Liver (tissue), 8 donors: ENCODE measurements at regions not wholly inside any gene's neighbourhood (a gene's known extent, or its start where the extent isn't known, plus 50 kb on each side); places are given as distances from the start of the nearest gene placed in this dataset.

ENCODE experiments used
- DNase-seq: peaks from one replicate; pipeline ENCODE4 v3.0.0-alpha.2; 2017; ENCODE audit warnings: low spot score
- H3K27ac ChIP-seq, 2 donors: one replicate each; pipeline ENCODE4 v1.7.0; 2013; ENCODE audit warnings: inconsistent platforms in 2 of 2, low read length in 2 of 2, control low read depth in 1 of 2, low read depth in 1 of 2, mild to moderate bottlenecking in 1 of 2
- H3K27me3 ChIP-seq, 4 donors: one replicate each; pipeline versions ENCODE4 v1.6.1 to v1.7.0; 2013; ENCODE audit warnings: low read length in 3 of 4, inconsistent platforms in 1 of 4, mild to moderate bottlenecking in 1 of 4, moderate library complexity in 1 of 4; ENCODE audit not compliant: control insufficient read depth in 4 of 4, insufficient read depth in 4 of 4
- H3K36me3 ChIP-seq, 4 donors: one replicate each; pipeline versions ENCODE4 v1.6.1 to v1.7.0; 2013; ENCODE audit warnings: low read length in 3 of 4, mild to moderate bottlenecking in 3 of 4, low read depth in 1 of 4, moderate library complexity in 1 of 4; ENCODE audit not compliant: control insufficient read depth in 4 of 4, insufficient read depth in 3 of 4
- H3K4me1 ChIP-seq, 4 donors: one replicate each; pipeline versions ENCODE4 v1.6.1 to v1.7.0; 2013; ENCODE audit warnings: low read length in 3 of 4, mild to moderate bottlenecking in 3 of 4, moderate library complexity in 1 of 4; ENCODE audit not compliant: control insufficient read depth in 4 of 4, insufficient read depth in 4 of 4
- H3K4me3 ChIP-seq, 3 donors: one replicate each; pipeline versions ENCODE4 v1.6.1 to v1.7.0; 2013; ENCODE audit warnings: low read length in 3 of 3, control low read depth in 1 of 3, low read depth in 1 of 3, mild to moderate bottlenecking in 1 of 3
- H3K9ac ChIP-seq, 2 donors: one replicate each; pipeline ENCODE4 v1.7.0; 2013; ENCODE audit warnings: low read length in 2 of 2, mild to moderate bottlenecking in 2 of 2, moderate library complexity in 2 of 2, control low read depth in 1 of 2, low read depth in 1 of 2
- H3K9me3 ChIP-seq, 4 donors: one replicate each; pipeline versions ENCODE4 v1.6.1 to v1.7.0; 2013; ENCODE audit warnings: low read length in 3 of 4; ENCODE audit not compliant: control insufficient read depth in 4 of 4
- EGR1 ChIP-seq, 2 donors: IDR thresholded peaks; 2 replicates each; pipeline ENCODE4 v1.6.1; 2016 to 2018; ENCODE audit warnings: antibody characterized with exemption in 2 of 2, low read depth in 2 of 2
- FOXA1 ChIP-seq: IDR thresholded peaks from 2 replicates; pipeline ENCODE4 v1.6.1; 2016; ENCODE audit warnings: antibody characterized with exemption
- FOXA2 ChIP-seq: IDR thresholded peaks from 2 replicates; pipeline ENCODE4 v1.6.1; 2016; ENCODE audit warnings: antibody characterized with exemption
- GABPA ChIP-seq, 2 donors: IDR thresholded peaks in 1 of 2; conservative IDR thresholded peaks in 1 of 2; 2 replicates each; pipeline ENCODE4 v1.6.1; 2016; ENCODE audit warnings: antibody characterized with exemption in 2 of 2, mild to moderate bottlenecking in 1 of 2, moderate library complexity in 1 of 2
- HNF4A ChIP-seq, 2 donors: conservative IDR thresholded peaks; 2 replicates each; pipeline ENCODE4 v1.6.1; 2016; ENCODE audit warnings: antibody characterized with exemption in 2 of 2, mild to moderate bottlenecking in 2 of 2
- HNF4G ChIP-seq: IDR thresholded peaks from 2 replicates; pipeline ENCODE4 v1.6.1; 2016; ENCODE audit warnings: antibody characterized with exemption
- JUND ChIP-seq, 2 donors: IDR thresholded peaks; 2 replicates each; pipeline ENCODE4 v1.6.1; 2016; ENCODE audit warnings: antibody characterized with exemption in 2 of 2
- NR2F2 ChIP-seq: IDR thresholded peaks from 2 replicates; pipeline ENCODE4 v1.6.1; 2016; ENCODE audit warnings: antibody characterized with exemption
- RAD21 ChIP-seq, 2 donors: IDR thresholded peaks; 2 replicates each; pipeline ENCODE4 v1.6.1; 2016; ENCODE audit warnings: antibody characterized with exemption in 2 of 2, mild to moderate bottlenecking in 2 of 2
- RXRA ChIP-seq, 2 donors: IDR thresholded peaks; 2 replicates each; pipeline ENCODE4 v1.6.1; 2017 to 2018; ENCODE audit warnings: antibody characterized with exemption in 2 of 2, mild to moderate bottlenecking in 1 of 2
- SP1 ChIP-seq: IDR thresholded peaks from 2 replicates; pipeline ENCODE4 v1.6.1; 2018; ENCODE audit warnings: antibody characterized with exemption, mild to moderate bottlenecking
- YY1 ChIP-seq: IDR thresholded peaks from 2 replicates; pipeline ENCODE4 v1.6.1; 2016; ENCODE audit warnings: antibody characterized with exemption, mild to moderate bottlenecking
- WGBS: extraction: QIAGEN DNeasy Blood & Tissue Kit; methylation state at CpG from one replicate; pipeline ENCODE4 v1.1.7; 2013; 5-methylcytosine and 5-hydroxymethylcytosine counted together
- TF ChIP-seq, protein P1 (sequence below): IDR thresholded peaks from 2 replicates; pipeline ENCODE4 v1.6.1; 2016; ENCODE audit warnings: antibody characterized with exemption, mild to moderate bottlenecking
- TF ChIP-seq, protein P2 (sequence below): fragments of 150-350 bp; IDR thresholded peaks from 2 replicates; pipeline ENCODE4 v1.5.1; 2017; ENCODE audit warnings: improper control_type of control experiment, low read depth, low read length; ENCODE audit not compliant: missing input control
- TF ChIP-seq, protein P3 (sequence below): IDR thresholded peaks from 2 replicates; pipeline ENCODE4 v1.6.1; 2016; ENCODE audit warnings: antibody characterized with exemption
- TF ChIP-seq, protein P4 (sequence below): IDR thresholded peaks from 2 replicates; pipeline ENCODE4 v1.6.1; 2016; ENCODE audit warnings: antibody characterized with exemption
- TF ChIP-seq, protein P5 (sequence below): IDR thresholded peaks from 2 replicates; pipeline ENCODE4 v1.6.1; 2016; ENCODE audit warnings: antibody characterized with exemption
- donor health status: healthy.
- donor health status: healthy.
- donor health status: healthy.
- donor health status: healthy.
- donor health status: healthy.

DNA sequence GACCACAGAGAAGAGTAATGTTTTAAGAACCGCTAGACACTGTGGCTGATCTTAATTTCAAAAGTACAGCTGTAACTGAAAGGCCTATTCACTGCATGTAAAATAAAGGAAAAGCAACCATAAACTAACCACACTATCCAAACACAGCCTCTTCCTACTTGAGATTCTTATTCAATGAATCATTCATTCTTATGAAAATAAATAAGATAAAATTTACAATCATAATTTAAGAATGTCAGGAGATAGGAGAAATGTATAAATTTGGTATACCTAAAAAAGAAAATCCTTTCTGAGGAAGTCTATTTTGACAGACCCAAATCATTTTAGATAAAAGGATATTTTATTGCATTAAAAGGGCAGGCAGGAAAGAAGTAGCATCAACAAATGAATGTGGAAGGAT lies 533.5 kb upstream of the ZNF385D start:
- no peak for DNase-seq
- Histone ChIP-seq H3K27ac (no peak overlapping the region), H3K36me3 (no peaks in the 10 kb centered on the region), H3K4me3 (no peak overlapping the region), H3K4me1 (no peaks in the 10 kb centered on the region), H3K27me3 (no peaks in the 10 kb centered on the region), H3K9me3 (no peaks in the 10 kb centered on the region), H3K9ac (no peak overlapping the region)
- TF ChIP-seq GABPA (IDR thresholded peaks at IDR 0.05 in 1 of 2, conservative IDR thresholded peaks at IDR 0.05 in 1 of 2) (no peak), FOXA2 (no peak), SP1 (no peak), HNF4A (conservative IDR thresholded peaks at IDR 0.05) (no peak), RAD21 (IDR thresholded peaks at IDR 0.05) (no peak), RXRA (IDR thresholded peaks at IDR 0.05) (no peak), YY1 (no peak), NR2F2 (no peak), FOXA1 (no peak), EGR1 (IDR thresholded peaks at IDR 0.05; ENCODE audit: low read depth in 2 of 2) (no peak), JUND (IDR thresholded peaks at IDR 0.05) (no peak)
- TF ChIP-seq, protein P1, sequence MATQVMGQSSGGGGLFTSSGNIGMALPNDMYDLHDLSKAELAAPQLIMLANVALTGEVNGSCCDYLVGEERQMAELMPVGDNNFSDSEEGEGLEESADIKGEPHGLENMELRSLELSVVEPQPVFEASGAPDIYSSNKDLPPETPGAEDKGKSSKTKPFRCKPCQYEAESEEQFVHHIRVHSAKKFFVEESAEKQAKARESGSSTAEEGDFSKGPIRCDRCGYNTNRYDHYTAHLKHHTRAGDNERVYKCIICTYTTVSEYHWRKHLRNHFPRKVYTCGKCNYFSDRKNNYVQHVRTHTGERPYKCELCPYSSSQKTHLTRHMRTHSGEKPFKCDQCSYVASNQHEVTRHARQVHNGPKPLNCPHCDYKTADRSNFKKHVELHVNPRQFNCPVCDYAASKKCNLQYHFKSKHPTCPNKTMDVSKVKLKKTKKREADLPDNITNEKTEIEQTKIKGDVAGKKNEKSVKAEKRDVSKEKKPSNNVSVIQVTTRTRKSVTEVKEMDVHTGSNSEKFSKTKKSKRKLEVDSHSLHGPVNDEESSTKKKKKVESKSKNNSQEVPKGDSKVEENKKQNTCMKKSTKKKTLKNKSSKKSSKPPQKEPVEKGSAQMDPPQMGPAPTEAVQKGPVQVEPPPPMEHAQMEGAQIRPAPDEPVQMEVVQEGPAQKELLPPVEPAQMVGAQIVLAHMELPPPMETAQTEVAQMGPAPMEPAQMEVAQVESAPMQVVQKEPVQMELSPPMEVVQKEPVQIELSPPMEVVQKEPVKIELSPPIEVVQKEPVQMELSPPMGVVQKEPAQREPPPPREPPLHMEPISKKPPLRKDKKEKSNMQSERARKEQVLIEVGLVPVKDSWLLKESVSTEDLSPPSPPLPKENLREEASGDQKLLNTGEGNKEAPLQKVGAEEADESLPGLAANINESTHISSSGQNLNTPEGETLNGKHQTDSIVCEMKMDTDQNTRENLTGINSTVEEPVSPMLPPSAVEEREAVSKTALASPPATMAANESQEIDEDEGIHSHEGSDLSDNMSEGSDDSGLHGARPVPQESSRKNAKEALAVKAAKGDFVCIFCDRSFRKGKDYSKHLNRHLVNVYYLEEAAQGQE: no peak
- TF ChIP-seq, protein P2, sequence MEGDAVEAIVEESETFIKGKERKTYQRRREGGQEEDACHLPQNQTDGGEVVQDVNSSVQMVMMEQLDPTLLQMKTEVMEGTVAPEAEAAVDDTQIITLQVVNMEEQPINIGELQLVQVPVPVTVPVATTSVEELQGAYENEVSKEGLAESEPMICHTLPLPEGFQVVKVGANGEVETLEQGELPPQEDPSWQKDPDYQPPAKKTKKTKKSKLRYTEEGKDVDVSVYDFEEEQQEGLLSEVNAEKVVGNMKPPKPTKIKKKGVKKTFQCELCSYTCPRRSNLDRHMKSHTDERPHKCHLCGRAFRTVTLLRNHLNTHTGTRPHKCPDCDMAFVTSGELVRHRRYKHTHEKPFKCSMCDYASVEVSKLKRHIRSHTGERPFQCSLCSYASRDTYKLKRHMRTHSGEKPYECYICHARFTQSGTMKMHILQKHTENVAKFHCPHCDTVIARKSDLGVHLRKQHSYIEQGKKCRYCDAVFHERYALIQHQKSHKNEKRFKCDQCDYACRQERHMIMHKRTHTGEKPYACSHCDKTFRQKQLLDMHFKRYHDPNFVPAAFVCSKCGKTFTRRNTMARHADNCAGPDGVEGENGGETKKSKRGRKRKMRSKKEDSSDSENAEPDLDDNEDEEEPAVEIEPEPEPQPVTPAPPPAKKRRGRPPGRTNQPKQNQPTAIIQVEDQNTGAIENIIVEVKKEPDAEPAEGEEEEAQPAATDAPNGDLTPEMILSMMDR: no peak
- TF ChIP-seq, protein P3, sequence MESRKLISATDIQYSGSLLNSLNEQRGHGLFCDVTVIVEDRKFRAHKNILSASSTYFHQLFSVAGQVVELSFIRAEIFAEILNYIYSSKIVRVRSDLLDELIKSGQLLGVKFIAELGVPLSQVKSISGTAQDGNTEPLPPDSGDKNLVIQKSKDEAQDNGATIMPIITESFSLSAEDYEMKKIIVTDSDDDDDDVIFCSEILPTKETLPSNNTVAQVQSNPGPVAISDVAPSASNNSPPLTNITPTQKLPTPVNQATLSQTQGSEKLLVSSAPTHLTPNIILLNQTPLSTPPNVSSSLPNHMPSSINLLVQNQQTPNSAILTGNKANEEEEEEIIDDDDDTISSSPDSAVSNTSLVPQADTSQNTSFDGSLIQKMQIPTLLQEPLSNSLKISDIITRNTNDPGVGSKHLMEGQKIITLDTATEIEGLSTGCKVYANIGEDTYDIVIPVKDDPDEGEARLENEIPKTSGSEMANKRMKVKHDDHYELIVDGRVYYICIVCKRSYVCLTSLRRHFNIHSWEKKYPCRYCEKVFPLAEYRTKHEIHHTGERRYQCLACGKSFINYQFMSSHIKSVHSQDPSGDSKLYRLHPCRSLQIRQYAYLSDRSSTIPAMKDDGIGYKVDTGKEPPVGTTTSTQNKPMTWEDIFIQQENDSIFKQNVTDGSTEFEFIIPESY: no peak
- TF ChIP-seq, protein P4, sequence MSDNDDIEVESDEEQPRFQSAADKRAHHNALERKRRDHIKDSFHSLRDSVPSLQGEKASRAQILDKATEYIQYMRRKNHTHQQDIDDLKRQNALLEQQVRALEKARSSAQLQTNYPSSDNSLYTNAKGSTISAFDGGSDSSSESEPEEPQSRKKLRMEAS: no peak
- TF ChIP-seq, protein P5, sequence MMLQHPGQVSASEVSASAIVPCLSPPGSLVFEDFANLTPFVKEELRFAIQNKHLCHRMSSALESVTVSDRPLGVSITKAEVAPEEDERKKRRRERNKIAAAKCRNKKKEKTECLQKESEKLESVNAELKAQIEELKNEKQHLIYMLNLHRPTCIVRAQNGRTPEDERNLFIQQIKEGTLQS: no peak
- WGBS: 90% methylated on average over 1 of the region's 1 CpG

DNA sequence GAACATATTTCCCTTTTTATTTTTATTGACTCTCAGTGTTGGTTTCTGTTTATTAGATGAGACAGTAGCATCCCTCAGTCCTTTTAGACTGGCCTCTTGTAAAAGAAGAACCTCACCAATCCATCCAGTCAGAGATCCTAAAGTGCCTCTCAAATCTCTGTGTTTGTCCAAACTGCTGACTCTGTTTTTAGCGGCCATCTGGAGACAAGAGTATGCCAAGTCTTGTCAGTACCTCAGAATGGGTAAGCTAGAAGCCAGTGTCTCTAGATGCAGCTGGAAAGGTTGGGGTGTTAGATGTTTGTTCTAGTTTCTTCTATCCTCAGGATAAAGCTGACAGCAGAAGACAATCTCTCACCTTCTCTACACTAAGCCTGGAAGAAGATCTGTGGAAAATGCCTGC lies 537.7 kb upstream of the ZNF385D start:
- no peak for DNase-seq
- Histone ChIP-seq H3K36me3 (no peaks in the 10 kb centered on the region), H3K27me3 (no peaks in the 10 kb centered on the region), H3K4me3 (no peak overlapping the region), H3K4me1 (no peaks in the 10 kb centered on the region), H3K9me3 (no peaks in the 10 kb centered on the region), H3K9ac (no peak overlapping the region), H3K27ac (no peak overlapping the region)
- WGBS: 43% methylated on average over 1 of the region's 1 CpG
- TF ChIP-seq, protein P5: no peak
- TF ChIP-seq, protein P2: no peak
- no peak for TF ChIP-seq NR2F2
- TF ChIP-seq SP1: no peak
- TF ChIP-seq FOXA2: no peak
- TF ChIP-seq RXRA (IDR thresholded peaks at IDR 0.05): no peak
- TF ChIP-seq, protein P3: no peak
- no peak for TF ChIP-seq HNF4G
- no peak for TF ChIP-seq GABPA (IDR thresholded peaks at IDR 0.05 in 1 of 2, conservative IDR thresholded peaks at IDR 0.05 in 1 of 2)
- TF ChIP-seq JUND (IDR thresholded peaks at IDR 0.05): no peak
- no peak for TF ChIP-seq FOXA1
- TF ChIP-seq RAD21 (IDR thresholded peaks at IDR 0.05): no peak
